ENCODE measurements at regions not wholly inside any gene's neighbourhood (a gene's known extent, or its start where the extent isn't known, plus 50 kb on each side); places are given as distances from the start of the nearest gene placed in this dataset.

DNA sequence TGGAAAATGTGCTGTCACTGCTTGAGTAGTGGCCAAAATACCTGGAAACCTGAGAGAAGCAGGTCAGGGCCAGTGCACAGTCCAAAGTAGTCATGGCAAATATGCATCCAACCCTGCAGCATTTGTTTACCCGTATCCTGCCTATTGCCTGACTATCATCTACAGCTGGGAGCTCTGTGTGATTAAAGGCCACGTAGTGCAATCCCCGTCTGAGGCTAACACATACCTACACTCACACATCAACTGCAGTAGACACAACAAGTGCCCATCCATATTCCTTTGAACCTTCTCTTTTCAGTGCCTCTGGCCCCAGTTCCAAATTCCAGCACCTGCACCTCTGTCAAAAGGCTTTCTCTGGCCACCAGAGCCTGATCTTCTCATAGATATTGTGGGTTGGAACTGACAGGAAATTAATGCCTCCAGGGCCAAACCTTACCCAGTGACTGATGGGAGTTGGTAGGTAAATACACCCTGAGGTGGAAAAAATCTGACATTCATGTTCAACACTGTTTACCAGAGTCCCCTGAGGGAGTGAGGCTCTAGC, 383.0 kb downstream of the SETD4 start:
- H3K4me3 ChIP-seq (ENCODE audit: low read depth, low read length), result no peak overlapping the region
- TF ChIP-seq, protein P1, sequence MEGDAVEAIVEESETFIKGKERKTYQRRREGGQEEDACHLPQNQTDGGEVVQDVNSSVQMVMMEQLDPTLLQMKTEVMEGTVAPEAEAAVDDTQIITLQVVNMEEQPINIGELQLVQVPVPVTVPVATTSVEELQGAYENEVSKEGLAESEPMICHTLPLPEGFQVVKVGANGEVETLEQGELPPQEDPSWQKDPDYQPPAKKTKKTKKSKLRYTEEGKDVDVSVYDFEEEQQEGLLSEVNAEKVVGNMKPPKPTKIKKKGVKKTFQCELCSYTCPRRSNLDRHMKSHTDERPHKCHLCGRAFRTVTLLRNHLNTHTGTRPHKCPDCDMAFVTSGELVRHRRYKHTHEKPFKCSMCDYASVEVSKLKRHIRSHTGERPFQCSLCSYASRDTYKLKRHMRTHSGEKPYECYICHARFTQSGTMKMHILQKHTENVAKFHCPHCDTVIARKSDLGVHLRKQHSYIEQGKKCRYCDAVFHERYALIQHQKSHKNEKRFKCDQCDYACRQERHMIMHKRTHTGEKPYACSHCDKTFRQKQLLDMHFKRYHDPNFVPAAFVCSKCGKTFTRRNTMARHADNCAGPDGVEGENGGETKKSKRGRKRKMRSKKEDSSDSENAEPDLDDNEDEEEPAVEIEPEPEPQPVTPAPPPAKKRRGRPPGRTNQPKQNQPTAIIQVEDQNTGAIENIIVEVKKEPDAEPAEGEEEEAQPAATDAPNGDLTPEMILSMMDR (IDR thresholded peaks at IDR 0.05; ENCODE audit: control insufficient read depth, extremely low read depth, insufficient read depth), result no peak
- DNase-seq (ENCODE audit: low read depth), result no peak

DNA sequence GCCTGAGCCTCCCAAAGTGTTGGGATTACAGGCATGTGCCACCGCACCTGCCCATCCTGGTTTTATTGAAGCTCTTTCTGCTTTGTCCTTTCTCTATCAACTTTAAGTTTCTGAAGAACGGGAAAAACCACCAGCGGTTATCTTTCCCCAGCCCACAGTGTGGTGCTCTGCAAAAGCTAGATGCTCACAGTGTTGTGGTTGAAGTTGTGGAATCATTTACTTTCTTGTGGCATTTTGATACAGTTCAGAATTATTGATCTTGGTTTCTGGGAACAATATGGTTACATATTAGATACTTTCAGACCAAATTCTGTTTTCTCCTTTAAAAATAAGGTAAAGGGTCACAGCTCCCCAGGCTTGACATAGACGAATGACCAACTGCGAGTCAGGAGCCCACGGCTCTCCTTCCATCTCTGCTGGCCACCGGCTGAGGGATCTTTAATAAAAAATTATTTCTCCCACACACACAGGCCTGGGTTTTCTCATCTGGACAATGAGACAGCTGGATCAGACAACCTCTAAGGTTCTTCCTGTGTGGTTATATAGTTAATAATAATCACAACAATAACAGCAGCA, 385.3 kb downstream of the SETD4 start:
- no peak overlapping the region for H3K4me3 ChIP-seq (ENCODE audit: low read depth, low read length)
- no peak for DNase-seq (ENCODE audit: low read depth)
- TF ChIP-seq, protein P1 (IDR thresholded peaks at IDR 0.05; ENCODE audit: control insufficient read depth, extremely low read depth, insufficient read depth), result no peak

DNA sequence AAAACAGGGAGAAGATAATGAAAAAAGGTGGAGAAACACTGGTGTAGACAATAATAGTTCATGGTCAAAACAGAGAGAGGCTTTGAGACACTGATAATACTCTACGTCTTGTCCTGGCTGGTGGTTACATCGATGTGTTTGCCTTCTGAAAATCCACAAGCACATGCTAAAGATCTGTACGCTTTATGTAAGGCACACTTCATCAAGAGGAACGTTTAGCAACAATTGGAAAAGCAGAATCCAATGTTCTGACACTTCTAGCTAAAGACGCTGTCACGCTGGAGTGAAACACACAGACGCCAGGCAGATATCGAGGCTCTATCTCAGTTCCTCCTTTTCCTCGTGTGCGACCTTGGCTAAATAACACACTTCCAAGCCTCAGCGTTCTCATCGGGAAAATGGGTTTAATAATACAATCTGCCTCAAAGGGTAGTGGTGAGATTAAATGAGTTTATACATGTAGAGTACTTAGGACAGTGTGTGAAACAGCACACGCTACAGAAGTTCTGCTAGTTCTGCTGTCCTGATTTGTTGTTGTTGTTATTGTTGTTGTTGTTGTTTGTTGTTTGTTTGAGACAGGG, 386.1 kb downstream of the SETD4 start:
- DNase-seq (ENCODE audit: low read depth), result no peak
- H3K4me3 ChIP-seq (ENCODE audit: low read depth, low read length), result no peak overlapping the region
- TF ChIP-seq, protein P1 (IDR thresholded peaks at IDR 0.05; ENCODE audit: control insufficient read depth, extremely low read depth, insufficient read depth), result no peak

DNA sequence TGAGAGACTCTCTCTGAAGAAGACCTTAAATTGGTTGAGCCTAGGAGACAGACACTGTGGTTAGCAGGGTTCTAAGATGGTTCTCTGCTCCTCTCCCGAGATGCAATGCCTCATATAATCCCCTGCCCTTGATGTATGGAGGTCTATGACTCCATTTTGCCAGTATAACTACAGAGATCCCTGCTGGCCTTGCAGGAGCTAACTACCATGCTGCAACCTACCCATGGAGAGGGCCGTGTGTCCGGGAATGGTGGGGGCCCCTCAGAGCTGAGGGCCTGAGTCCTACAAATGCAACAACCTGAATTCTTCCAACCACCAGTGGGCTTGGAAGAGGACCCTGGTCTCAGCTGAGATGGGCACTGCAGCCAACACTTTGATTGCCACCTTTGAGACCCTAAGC, 388.0 kb downstream of the SETD4 start:
- no peak overlapping the region for H3K4me3 ChIP-seq (ENCODE audit: low read depth, low read length)
- DNase-seq (ENCODE audit: low read depth), result no peak
- TF ChIP-seq, protein P1 (IDR thresholded peaks at IDR 0.05; ENCODE audit: control insufficient read depth, extremely low read depth, insufficient read depth), result no peak

- TF ChIP-seq, protein P1 (IDR thresholded peaks at IDR 0.05; ENCODE audit: control insufficient read depth, extremely low read depth, insufficient read depth), result no peak
- no peak for DNase-seq (ENCODE audit: low read depth)
- no peak overlapping the region for H3K4me3 ChIP-seq (ENCODE audit: low read depth, low read length)
Measured at GRCh38 chr21:35664683-35665082, 395.6 kb downstream of the SETD4 start.

DNA sequence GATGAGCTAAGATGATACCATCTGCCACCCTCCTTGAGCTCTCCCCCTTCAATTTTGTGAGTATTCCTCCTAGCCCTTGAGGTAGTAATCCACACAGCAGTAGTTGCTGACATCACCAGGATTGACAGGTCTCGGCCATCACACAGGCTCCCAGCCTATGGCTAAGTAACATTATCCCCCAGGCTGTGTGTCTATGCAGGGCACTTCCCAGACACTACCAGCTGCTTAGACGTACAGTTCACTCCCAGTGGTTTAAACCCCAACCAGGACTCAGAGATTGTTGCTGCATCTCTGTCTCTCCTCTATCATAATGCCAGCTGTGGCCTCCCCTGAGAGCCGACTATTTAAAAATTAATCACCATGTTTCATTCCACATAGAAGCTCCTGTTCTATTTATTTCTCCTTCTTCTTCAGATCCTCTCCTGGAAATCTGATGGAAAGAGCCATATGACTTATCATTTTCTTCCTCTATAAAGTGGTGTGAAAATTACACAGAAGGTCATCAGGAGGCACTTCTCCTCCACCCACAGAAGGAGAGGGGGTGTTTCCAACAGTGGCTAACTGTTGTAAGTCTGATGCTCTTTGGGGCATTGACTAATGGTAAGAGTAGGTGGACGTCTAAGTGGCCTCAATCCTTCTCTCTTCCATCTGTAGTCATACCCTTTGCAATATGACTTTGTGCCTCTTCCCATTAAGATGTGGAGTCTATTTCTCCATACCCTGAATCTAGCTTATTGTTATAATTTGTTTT, 396.3 kb downstream of the SETD4 start:
- TF ChIP-seq, protein P1 (IDR thresholded peaks at IDR 0.05; ENCODE audit: control insufficient read depth, extremely low read depth, insufficient read depth), result no peak
- no peak for DNase-seq (ENCODE audit: low read depth)
- H3K4me3 ChIP-seq (ENCODE audit: low read depth, low read length), result no peak overlapping the region
